NCI-H524 (cell line): ENCODE measurements at regions not wholly inside any gene's neighbourhood (a gene's known extent, or its start where the extent isn't known, plus 50 kb on each side); places are given as distances from the start of the nearest gene placed in this dataset.
A peak's percentile ranks its signal among the peaks of the same experiment; 100 is the strongest.
"Not testable (repeated sequence)": the region's sequence is repeated elsewhere in the genome, so short reads cannot be mapped to it uniquely, and the experiment has no call there.

Source experiments
- DNase-seq, 2 experiments: peaks; one replicate each; lab custom pipeline; 2025; lab: John Stamatoyannopoulos, UW

DNA sequence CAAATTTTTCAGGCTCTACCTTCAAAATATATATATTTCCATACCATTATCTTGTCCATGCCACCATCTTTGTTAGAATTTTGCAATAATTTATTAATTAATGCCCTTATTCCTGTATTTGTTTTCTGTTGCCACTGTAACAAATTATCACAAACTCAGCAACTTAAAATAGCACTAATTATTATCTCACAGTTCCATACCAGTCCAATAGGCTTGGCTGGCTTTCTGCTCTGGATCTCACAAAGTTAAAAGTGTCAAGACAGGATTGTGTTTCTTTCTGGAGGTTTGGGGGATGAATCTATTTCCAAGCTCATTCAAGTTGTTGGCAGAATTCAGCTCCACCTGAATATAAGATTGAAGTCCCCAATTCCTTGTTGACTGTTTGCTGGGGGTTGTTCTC lies 58.6 kb upstream of the SLC38A4 start:
- DNase-seq: no peak

- no peak for DNase-seq
Measured at GRCh38 chr12:46886541-46887041, 60.8 kb upstream of the SLC38A4 start.

- no peak for DNase-seq
Measured at GRCh38 chr12:46887870-46888269, 62.1 kb upstream of the SLC38A4 start.

DNA sequence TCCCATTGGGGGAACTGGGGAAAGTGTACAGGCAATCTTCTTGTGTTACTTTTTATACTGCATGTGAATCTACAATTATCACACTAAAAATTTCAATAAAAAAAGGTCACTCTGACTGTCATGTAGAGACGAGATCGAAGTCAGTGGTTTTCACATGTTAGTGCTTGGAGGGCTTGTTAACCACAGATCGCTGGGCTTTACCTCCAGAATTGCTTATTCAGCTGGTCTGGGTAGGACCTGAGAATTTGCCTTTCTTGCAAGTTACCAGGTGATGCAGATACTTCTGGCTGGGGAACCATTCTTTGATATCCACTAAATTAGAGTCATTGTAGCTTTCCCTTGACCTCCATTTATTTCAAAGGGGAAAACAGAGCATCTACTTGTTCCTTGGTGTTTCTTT lies 62.8 kb upstream of the SLC38A4 start:
- DNase-seq: no peak

DNA sequence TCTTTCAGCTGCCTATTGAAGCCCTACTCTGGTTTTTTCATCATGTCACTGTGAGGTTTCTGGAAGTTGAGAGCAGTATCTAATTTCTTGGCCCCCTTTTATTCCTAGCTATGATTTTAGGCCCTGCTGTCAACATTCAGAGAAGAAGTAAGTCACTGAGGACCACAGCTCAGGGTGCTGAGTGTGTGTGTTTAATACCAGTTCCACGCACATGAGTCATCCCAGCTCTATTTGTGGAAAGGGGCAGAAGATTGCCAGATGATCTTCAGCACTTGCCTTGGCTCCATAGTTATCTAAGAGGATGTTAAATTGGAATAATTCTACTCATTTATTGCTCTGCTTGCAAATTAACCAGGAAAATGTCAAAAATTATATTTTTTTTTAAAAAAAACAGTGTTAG lies 65.5 kb upstream of the SLC38A4 start:
- no peak for DNase-seq

GRCh38 chr12:46892034-46892705 lies 66.4 kb upstream of the SLC38A4 start:
- no peak for DNase-seq

DNA sequence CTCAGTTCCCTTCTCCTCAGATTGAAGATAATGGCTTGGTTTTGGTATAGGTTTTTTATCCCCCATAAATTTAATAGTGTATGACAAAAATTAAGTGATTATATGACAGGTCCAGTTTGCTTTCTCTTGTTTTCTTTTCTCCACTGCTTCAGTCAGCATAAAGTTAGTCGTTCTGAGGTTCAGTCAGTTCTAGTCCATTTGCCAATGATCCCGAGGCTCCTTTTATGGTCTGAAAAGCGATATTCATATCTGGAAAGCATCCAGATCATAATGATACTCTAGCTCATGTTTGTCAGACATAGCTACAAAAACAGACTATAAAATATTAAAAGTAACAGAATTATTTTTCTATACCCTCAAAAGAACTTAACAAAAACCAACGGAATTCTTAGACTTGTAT lies 67.1 kb upstream of the SLC38A4 start:
- no peak for DNase-seq

DNA sequence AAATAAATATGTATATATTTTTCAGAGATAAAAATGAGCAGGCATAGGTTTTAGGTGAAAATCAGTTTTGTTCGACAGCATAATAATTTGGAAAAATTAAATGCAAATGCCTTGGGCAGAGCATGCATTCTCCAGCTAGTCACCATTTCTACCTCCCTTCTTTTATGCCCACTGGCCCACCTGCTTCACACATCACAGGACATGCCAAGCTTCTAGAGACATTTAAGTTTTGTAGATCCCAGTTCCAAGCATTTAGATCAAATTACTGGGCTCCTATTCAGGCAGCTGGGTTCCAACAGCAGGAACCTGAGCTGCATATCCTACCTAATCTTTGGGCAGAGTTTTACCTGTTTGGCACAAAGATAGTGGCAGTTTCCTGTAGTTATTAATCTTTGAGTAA lies 67.6 kb upstream of the SLC38A4 start:
- DNase-seq: no peak

- no peak for DNase-seq
Measured at GRCh38 chr12:46895726-46896125, 69.9 kb upstream of the SLC38A4 start.

DNA sequence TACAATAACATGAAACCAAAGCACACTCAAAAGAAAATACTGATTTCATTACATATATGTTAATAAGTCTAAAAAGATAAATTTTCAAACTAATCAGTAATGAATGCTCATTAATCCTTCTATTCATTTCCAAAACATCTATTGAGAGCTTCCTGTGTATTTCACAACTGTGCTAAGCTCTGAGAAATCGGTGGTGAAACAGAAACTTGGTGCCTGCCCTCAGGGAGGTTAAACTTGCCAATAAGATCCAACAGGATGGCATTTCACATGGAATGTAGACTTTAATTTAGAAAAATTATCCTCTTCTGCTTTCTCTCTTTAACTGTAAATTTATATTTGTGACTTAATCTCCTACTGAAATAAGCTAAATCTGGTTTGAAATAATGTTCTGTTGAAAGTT lies 70.9 kb upstream of the SLC38A4 start:
- no peak for DNase-seq

- DNase-seq: no peak
Measured at GRCh38 chr12:46898152-46898931, 72.5 kb upstream of the SLC38A4 start.

DNA sequence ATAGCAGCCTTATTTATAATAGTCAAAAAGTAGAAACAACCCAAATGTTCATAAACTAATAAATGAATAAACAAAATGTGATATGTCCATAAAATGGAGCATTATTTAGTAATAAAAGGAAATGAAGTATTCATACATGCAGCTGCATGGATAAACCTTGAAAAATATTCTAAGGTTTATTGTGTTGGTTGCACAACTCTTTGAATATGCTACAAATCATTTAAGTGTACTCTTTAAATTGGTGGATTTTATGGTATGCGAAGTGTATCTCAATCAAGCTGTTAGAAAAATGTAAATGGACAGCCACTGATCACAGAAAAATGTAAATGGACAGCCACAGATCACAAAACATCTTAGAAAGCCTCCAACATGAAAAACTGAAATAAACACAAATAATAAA lies 73.2 kb upstream of the SLC38A4 start:
- DNase-seq: no peak

GRCh38 chr12:46900734-46901463 lies 75.1 kb upstream of the SLC38A4 start:
- DNase-seq: peak in 1 of 2 experiments; percentile 1

DNA sequence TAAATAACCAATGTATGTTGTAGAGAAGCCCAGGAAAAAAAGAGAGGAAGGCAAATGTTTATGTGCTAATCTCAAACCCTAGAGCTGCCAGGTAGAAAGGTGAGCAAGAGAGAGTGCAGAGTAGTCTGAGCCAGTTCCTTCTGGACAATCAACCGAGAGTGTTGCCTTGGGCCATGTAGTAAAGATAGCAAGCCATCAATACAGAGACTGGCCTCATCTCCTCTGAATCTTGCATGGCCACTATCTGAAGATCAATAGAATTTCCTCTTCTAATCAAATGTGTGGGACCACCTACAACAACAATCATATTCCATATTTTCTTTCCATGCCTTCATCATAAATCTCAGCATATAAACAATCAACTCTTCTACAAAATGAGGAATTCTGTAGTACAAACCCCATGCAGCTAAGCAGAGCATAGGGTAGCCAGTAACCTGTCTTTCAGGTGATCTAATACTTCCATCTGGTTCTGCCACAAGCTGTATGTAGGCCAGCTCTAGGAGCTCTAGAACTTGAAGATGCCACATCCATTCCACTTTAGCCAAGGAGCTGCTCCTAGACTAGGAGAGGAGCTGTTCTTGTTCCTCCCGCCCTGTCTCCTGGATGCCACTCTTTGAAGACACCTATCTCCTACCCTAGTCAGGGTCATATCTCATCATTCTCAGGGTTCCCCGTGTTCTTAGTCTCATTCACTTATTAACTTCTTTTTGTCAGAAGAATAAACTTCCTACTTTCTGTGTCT lies 75.8 kb upstream of the SLC38A4 start:
- DNase-seq: no peak

GRCh38 chr12:46903058-46903457 lies 77.3 kb upstream of the SLC38A4 start:
- no peak for DNase-seq

- no peak for DNase-seq
Measured at GRCh38 chr12:46904406-46905238, 78.8 kb upstream of the SLC38A4 start.

- not testable (repeated sequence) for DNase-seq
Measured at GRCh38 chr12:46905239-46905627, 79.4 kb upstream of the SLC38A4 start.

DNA sequence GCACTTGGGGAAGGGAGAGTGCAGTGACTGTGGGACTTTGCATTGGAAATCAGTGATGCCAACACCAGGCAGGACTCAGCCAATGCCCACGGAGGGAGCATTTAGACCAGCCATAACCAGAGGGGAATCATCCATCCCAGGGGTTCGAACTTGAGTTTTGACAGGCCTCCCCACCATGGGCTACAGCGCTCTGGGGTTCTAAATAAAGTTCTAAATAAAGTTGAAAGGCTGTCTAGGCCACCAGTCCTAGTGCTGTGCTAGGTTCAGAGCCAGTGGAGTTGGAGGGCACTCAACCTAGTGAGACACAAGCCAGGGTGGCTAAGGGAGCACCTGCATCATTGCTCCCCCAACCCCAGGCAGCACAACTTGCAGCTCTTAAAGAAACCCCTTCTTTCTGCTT lies 82.0 kb upstream of the SLC38A4 start:
- no peak for DNase-seq

DNA sequence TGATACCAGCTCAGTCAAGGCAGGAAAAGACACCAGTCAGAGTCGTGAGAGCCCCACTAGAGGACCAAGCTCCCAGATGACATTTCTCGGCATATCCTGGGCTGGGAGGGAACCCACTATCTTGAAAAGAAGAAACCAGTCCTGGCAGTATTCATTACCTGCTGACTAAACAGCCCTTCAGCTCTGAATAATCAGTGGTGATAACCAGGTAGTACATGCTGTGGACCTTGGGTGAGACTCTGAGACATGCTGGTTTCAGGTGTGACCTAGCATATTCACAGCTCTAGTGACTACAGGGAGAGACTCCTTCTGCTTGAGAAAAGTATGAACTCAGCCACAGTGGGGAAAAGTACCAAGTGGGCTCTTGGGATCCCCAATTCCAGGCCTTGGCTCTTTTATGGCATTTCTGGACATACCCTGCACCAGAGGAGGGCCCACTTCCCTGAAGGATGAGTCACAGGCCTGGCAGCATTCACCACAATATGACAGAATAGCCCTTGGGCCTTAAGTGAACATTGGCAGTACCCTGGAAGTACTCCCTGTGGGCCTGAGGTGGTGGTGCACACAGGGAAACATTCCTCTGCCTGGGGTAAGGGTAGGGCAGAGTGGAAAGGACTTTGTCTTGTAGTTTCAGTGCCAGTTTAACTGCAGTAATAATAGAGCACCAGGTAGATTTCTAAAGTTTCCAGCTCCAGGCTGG lies 82.6 kb upstream of the SLC38A4 start:
- no peak for DNase-seq

GRCh38 chr12:46908936-46909635 lies 83.3 kb upstream of the SLC38A4 start:
- no peak for DNase-seq
